Liver (tissue), 8 donors: ENCODE measurements at regions not wholly inside any gene's neighbourhood (a gene's known extent, or its start where the extent isn't known, plus 50 kb on each side); places are given as distances from the start of the nearest gene placed in this dataset.

Source experiments
- DNase-seq: peaks from one replicate; pipeline ENCODE4 v3.0.0-alpha.2; 2017; ENCODE audit warnings: low spot score
- H3K27ac ChIP-seq, 2 donors: one replicate each; pipeline ENCODE4 v1.7.0; 2013; ENCODE audit warnings: inconsistent platforms in 2 of 2, low read length in 2 of 2, control low read depth in 1 of 2, low read depth in 1 of 2, mild to moderate bottlenecking in 1 of 2
- H3K27me3 ChIP-seq, 4 donors: one replicate each; pipeline versions ENCODE4 v1.6.1 to v1.7.0; 2013; ENCODE audit warnings: low read length in 3 of 4, inconsistent platforms in 1 of 4, mild to moderate bottlenecking in 1 of 4, moderate library complexity in 1 of 4; ENCODE audit not compliant: control insufficient read depth in 4 of 4, insufficient read depth in 4 of 4
- H3K36me3 ChIP-seq, 4 donors: one replicate each; pipeline versions ENCODE4 v1.6.1 to v1.7.0; 2013; ENCODE audit warnings: low read length in 3 of 4, mild to moderate bottlenecking in 3 of 4, low read depth in 1 of 4, moderate library complexity in 1 of 4; ENCODE audit not compliant: control insufficient read depth in 4 of 4, insufficient read depth in 3 of 4
- H3K4me1 ChIP-seq, 4 donors: one replicate each; pipeline versions ENCODE4 v1.6.1 to v1.7.0; 2013; ENCODE audit warnings: low read length in 3 of 4, mild to moderate bottlenecking in 3 of 4, moderate library complexity in 1 of 4; ENCODE audit not compliant: control insufficient read depth in 4 of 4, insufficient read depth in 4 of 4
- H3K4me3 ChIP-seq, 3 donors: one replicate each; pipeline versions ENCODE4 v1.6.1 to v1.7.0; 2013; ENCODE audit warnings: low read length in 3 of 3, control low read depth in 1 of 3, low read depth in 1 of 3, mild to moderate bottlenecking in 1 of 3
- H3K9ac ChIP-seq, 2 donors: one replicate each; pipeline ENCODE4 v1.7.0; 2013; ENCODE audit warnings: low read length in 2 of 2, mild to moderate bottlenecking in 2 of 2, moderate library complexity in 2 of 2, control low read depth in 1 of 2, low read depth in 1 of 2
- H3K9me3 ChIP-seq, 4 donors: one replicate each; pipeline versions ENCODE4 v1.6.1 to v1.7.0; 2013; ENCODE audit warnings: low read length in 3 of 4; ENCODE audit not compliant: control insufficient read depth in 4 of 4
- EGR1 ChIP-seq, 2 donors: IDR thresholded peaks; 2 replicates each; pipeline ENCODE4 v1.6.1; 2016 to 2018; ENCODE audit warnings: antibody characterized with exemption in 2 of 2, low read depth in 2 of 2
- FOXA1 ChIP-seq: IDR thresholded peaks from 2 replicates; pipeline ENCODE4 v1.6.1; 2016; ENCODE audit warnings: antibody characterized with exemption
- FOXA2 ChIP-seq: IDR thresholded peaks from 2 replicates; pipeline ENCODE4 v1.6.1; 2016; ENCODE audit warnings: antibody characterized with exemption
- GABPA ChIP-seq, 2 donors: IDR thresholded peaks in 1 of 2; conservative IDR thresholded peaks in 1 of 2; 2 replicates each; pipeline ENCODE4 v1.6.1; 2016; ENCODE audit warnings: antibody characterized with exemption in 2 of 2, mild to moderate bottlenecking in 1 of 2, moderate library complexity in 1 of 2
- HNF4A ChIP-seq, 2 donors: conservative IDR thresholded peaks; 2 replicates each; pipeline ENCODE4 v1.6.1; 2016; ENCODE audit warnings: antibody characterized with exemption in 2 of 2, mild to moderate bottlenecking in 2 of 2
- JUND ChIP-seq, 2 donors: IDR thresholded peaks; 2 replicates each; pipeline ENCODE4 v1.6.1; 2016; ENCODE audit warnings: antibody characterized with exemption in 2 of 2
- NR2F2 ChIP-seq: IDR thresholded peaks from 2 replicates; pipeline ENCODE4 v1.6.1; 2016; ENCODE audit warnings: antibody characterized with exemption
- RAD21 ChIP-seq, 2 donors: IDR thresholded peaks; 2 replicates each; pipeline ENCODE4 v1.6.1; 2016; ENCODE audit warnings: antibody characterized with exemption in 2 of 2, mild to moderate bottlenecking in 2 of 2
- REST ChIP-seq: IDR thresholded peaks from 2 replicates; pipeline ENCODE4 v1.6.1; 2016; ENCODE audit warnings: antibody characterized with exemption, mild to moderate bottlenecking
- RXRA ChIP-seq, 2 donors: IDR thresholded peaks; 2 replicates each; pipeline ENCODE4 v1.6.1; 2017 to 2018; ENCODE audit warnings: antibody characterized with exemption in 2 of 2, mild to moderate bottlenecking in 1 of 2
- SP1 ChIP-seq: IDR thresholded peaks from 2 replicates; pipeline ENCODE4 v1.6.1; 2018; ENCODE audit warnings: antibody characterized with exemption, mild to moderate bottlenecking
- TAF1 ChIP-seq: conservative IDR thresholded peaks from 2 replicates; pipeline ENCODE4 v1.6.1; 2016; ENCODE audit warnings: antibody characterized with exemption, mild to moderate bottlenecking
- YY1 ChIP-seq: IDR thresholded peaks from 2 replicates; pipeline ENCODE4 v1.6.1; 2016; ENCODE audit warnings: antibody characterized with exemption, mild to moderate bottlenecking
- ZBTB33 ChIP-seq: IDR thresholded peaks from 2 replicates; pipeline ENCODE4 v1.6.1; 2016; ENCODE audit warnings: antibody characterized with exemption
- WGBS: extraction: QIAGEN DNeasy Blood & Tissue Kit; methylation state at CpG from one replicate; pipeline ENCODE4 v1.1.7; 2013; 5-methylcytosine and 5-hydroxymethylcytosine counted together
- TF ChIP-seq, protein P1 (sequence below): IDR thresholded peaks from 2 replicates; pipeline ENCODE4 v1.6.1; 2016; ENCODE audit warnings: antibody characterized with exemption
- TF ChIP-seq, protein P2 (sequence below): IDR thresholded peaks from 2 replicates; pipeline ENCODE4 v1.6.1; 2016; ENCODE audit warnings: antibody characterized with exemption
- TF ChIP-seq, protein P3 (sequence below): fragments of 150-350 bp; IDR thresholded peaks from 2 replicates; pipeline ENCODE4 v1.5.1; 2017; ENCODE audit warnings: improper control_type of control experiment, low read depth, low read length; ENCODE audit not compliant: missing input control
- donor health status: healthy.
- donor health status: healthy.
- donor health status: healthy.
- donor health status: healthy.
- donor health status: healthy.

DNA sequence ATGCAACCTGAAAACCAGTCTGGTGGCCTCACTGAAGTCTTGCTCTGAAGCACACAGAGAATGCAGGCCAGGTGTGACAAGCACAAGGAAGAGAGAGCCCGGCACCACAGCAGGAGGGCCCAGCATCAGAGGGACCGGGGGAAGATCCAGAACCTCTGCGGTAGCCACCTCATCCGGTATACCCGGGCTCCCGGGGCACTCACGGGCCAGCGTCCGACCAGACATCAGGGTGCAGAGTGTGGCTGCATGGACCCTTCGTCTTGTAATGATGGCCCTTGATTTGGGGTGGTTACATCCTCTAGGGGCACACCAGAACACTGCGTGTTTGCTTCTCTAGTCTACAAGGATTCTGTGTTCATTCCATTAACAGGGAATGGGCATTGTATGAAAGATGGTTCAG lies 406.0 kb downstream of the GADD45G start:
- no peak overlapping the region for H3K4me3 ChIP-seq
- no peak overlapping the region for H3K27ac ChIP-seq
- TF ChIP-seq JUND (IDR thresholded peaks at IDR 0.05) (no peak), EGR1 (IDR thresholded peaks at IDR 0.05; ENCODE audit: low read depth in 2 of 2) (no peak), RXRA (IDR thresholded peaks at IDR 0.05) (no peak), YY1 (no peak), TAF1 (no peak), FOXA2 (no peak), GABPA (IDR thresholded peaks at IDR 0.05 in 1 of 2, conservative IDR thresholded peaks at IDR 0.05 in 1 of 2) (no peak), REST (no peak), HNF4A (conservative IDR thresholded peaks at IDR 0.05) (no peak), SP1 (no peak), ZBTB33 (no peak), FOXA1 (no peak), NR2F2 (no peak)
- TF ChIP-seq, protein P1, sequence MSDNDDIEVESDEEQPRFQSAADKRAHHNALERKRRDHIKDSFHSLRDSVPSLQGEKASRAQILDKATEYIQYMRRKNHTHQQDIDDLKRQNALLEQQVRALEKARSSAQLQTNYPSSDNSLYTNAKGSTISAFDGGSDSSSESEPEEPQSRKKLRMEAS: no peak
- TF ChIP-seq, protein P2, sequence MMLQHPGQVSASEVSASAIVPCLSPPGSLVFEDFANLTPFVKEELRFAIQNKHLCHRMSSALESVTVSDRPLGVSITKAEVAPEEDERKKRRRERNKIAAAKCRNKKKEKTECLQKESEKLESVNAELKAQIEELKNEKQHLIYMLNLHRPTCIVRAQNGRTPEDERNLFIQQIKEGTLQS: no peak
- H3K4me1 ChIP-seq: peaks cover 0 to 10% (median 3%) of the 10 kb centered on the region in 4 donors
- 98% methylated on average over 11 of the region's 11 CpGs for WGBS
- no peak for DNase-seq
- H3K36me3 ChIP-seq: no peaks in the 10 kb centered on the region
- H3K9ac ChIP-seq: no peak overlapping the region
- H3K9me3 ChIP-seq: no peaks in the 10 kb centered on the region
- H3K27me3 ChIP-seq: no peaks in the 10 kb centered on the region

DNA sequence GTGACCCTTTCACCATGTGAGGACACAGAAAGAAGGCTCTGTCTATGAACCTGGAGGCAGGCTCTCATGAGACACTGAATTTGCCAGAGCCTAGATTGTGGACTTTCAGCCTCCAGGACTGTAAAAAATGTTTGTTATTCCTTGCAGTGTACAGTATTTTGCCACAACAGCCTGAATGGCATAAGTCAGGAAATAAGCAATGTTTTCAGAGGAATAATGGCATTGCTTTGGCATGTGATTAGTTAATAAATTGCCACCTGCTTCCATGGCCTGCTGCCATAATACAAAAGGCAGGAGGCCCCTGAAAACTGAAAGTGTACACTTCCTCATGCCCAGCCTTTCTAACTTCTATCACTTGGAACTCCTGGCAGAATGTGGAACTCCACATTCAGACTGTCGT lies 408.1 kb downstream of the GADD45G start:
- Histone ChIP-seq H3K36me3 (no peaks in the 10 kb centered on the region), H3K27ac (no peak overlapping the region), H3K9ac (peak overlapping the region in 1 of 2 donors; percentile 12), H3K4me3 (no peak overlapping the region), H3K27me3 (no peaks in the 10 kb centered on the region), H3K4me1 (peaks cover 0 to 10% (median 3%) of the 10 kb centered on the region in 4 donors), H3K9me3 (no peaks in the 10 kb centered on the region)
- TF ChIP-seq RXRA (IDR thresholded peaks at IDR 0.05) (peak; percentile 30 to 46), HNF4A (conservative IDR thresholded peaks at IDR 0.05) (peak; percentile 5 to 16), YY1 (no peak), EGR1 (IDR thresholded peaks at IDR 0.05; ENCODE audit: low read depth in 2 of 2) (no peak), FOXA1 (no peak), NR2F2 (no peak), TAF1 (no peak), RAD21 (IDR thresholded peaks at IDR 0.05) (no peak), REST (no peak)
- TF ChIP-seq, protein P1: peak; percentile 27
- TF ChIP-seq, protein P3, sequence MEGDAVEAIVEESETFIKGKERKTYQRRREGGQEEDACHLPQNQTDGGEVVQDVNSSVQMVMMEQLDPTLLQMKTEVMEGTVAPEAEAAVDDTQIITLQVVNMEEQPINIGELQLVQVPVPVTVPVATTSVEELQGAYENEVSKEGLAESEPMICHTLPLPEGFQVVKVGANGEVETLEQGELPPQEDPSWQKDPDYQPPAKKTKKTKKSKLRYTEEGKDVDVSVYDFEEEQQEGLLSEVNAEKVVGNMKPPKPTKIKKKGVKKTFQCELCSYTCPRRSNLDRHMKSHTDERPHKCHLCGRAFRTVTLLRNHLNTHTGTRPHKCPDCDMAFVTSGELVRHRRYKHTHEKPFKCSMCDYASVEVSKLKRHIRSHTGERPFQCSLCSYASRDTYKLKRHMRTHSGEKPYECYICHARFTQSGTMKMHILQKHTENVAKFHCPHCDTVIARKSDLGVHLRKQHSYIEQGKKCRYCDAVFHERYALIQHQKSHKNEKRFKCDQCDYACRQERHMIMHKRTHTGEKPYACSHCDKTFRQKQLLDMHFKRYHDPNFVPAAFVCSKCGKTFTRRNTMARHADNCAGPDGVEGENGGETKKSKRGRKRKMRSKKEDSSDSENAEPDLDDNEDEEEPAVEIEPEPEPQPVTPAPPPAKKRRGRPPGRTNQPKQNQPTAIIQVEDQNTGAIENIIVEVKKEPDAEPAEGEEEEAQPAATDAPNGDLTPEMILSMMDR: no peak
- TF ChIP-seq, protein P2: no peak
- WGBS: 15% methylated on average over 1 of the region's 1 CpG
- DNase-seq: no peak
